ENCODE measurements at regions not wholly inside any gene's neighbourhood (a gene's known extent, or its start where the extent isn't known, plus 50 kb on each side); places are given as distances from the start of the nearest gene placed in this dataset.

GRCh38 chr4:11669156-11669555, 240.5 kb upstream of the HS3ST1 start:
- Mint-ChIP-seq H3K4me1 (ENCODE audit: low read depth, unreplicated experiment) (no peaks in the 10 kb centered on the region), H3K27me3 (ENCODE audit: insufficient read depth, unreplicated experiment) (peaks cover 3% of the 10 kb centered on the region), H3K36me3 (ENCODE audit: insufficient read depth, unreplicated experiment) (no peaks in the 10 kb centered on the region), H3K27ac (ENCODE audit: unreplicated experiment) (no peak overlapping the region), H3K4me3 (ENCODE audit: unreplicated experiment) (no peak overlapping the region), H3K9me3 (ENCODE audit: unreplicated experiment) (no peaks in the 10 kb centered on the region)
- no peak for TF ChIP-seq CTCF (IDR thresholded peaks at IDR 0.05; ENCODE audit: insufficient read depth in 1 of 2, low read depth in 1 of 2, low read length in 1 of 2, severe bottlenecking in 1 of 2, unreplicated experiment in 1 of 2)
- Histone ChIP-seq H3K4me3 (ENCODE audit: low read depth, low read length) (no peak overlapping the region), H3K36me3 (ENCODE audit: control insufficient read depth, insufficient read depth, low read length) (no peaks in the 10 kb centered on the region), H3K4me1 (no peaks in the 10 kb centered on the region), H3K27me3 (replicated peaks; ENCODE audit: control insufficient read depth, insufficient read depth, low read length) (no peaks in the 10 kb centered on the region), H3K9me3 (no peaks in the 10 kb centered on the region)
- DNase-seq = no peak
- POLR2A ChIA-PET = no interaction called here
- BruUV-seq (replicated peaks) = no TSS peak
- CTCF ChIA-PET = no interaction called here
- intact Hi-C loops (cut with micrococcal nuclease; ENCODE audit: unreplicated experiment) = no loop called here

GRCh38 chr4:11663114-11663513, 234.4 kb upstream of the HS3ST1 start:
- Mint-ChIP-seq H3K4me1 (ENCODE audit: low read depth, unreplicated experiment) (no peaks in the 10 kb centered on the region), H3K36me3 (ENCODE audit: insufficient read depth, unreplicated experiment) (no peaks in the 10 kb centered on the region), H3K27me3 (ENCODE audit: insufficient read depth, unreplicated experiment) (peaks cover 3% of the 10 kb centered on the region), H3K4me3 (ENCODE audit: unreplicated experiment) (no peak overlapping the region), H3K27ac (ENCODE audit: unreplicated experiment) (no peak overlapping the region), H3K9me3 (ENCODE audit: unreplicated experiment) (no peaks in the 10 kb centered on the region)
- no peak for TF ChIP-seq CTCF (IDR thresholded peaks at IDR 0.05; ENCODE audit: insufficient read depth in 1 of 2, low read depth in 1 of 2, low read length in 1 of 2, severe bottlenecking in 1 of 2, unreplicated experiment in 1 of 2)
- intact Hi-C loops (cut with micrococcal nuclease; ENCODE audit: unreplicated experiment) = no loop called here
- no peaks in the 10 kb centered on the region for H3K9me3 ChIP-seq
- no peak overlapping the region for H3K4me3 ChIP-seq (ENCODE audit: low read depth, low read length)
- H3K4me1 ChIP-seq = no peaks in the 10 kb centered on the region
- no TSS peak for BruUV-seq (replicated peaks)
- CTCF ChIA-PET = no interaction called here
- POLR2A ChIA-PET = no interaction called here
- DNase-seq = no peak
- no peaks in the 10 kb centered on the region for H3K36me3 ChIP-seq (ENCODE audit: control insufficient read depth, insufficient read depth, low read length)
- H3K27me3 ChIP-seq (replicated peaks; ENCODE audit: control insufficient read depth, insufficient read depth, low read length) = no peaks in the 10 kb centered on the region

GRCh38 chr4:11650801-11651596, 222.3 kb upstream of the HS3ST1 start:
- no peaks in the 10 kb centered on the region for H3K4me1 ChIP-seq
- no peaks in the 10 kb centered on the region for H3K27me3 Mint-ChIP-seq (ENCODE audit: insufficient read depth, unreplicated experiment)
- no peaks in the 10 kb centered on the region for H3K27me3 ChIP-seq (replicated peaks; ENCODE audit: control insufficient read depth, insufficient read depth, low read length)
- H3K4me3 Mint-ChIP-seq (ENCODE audit: unreplicated experiment) = no peak overlapping the region
- H3K4me1 Mint-ChIP-seq (ENCODE audit: low read depth, unreplicated experiment) = no peaks in the 10 kb centered on the region
- POLR2A ChIA-PET = no interaction called here
- no peak for DNase-seq
- no peak overlapping the region for H3K27ac Mint-ChIP-seq (ENCODE audit: unreplicated experiment)
- intact Hi-C loops (cut with micrococcal nuclease; ENCODE audit: unreplicated experiment) = no loop called here
- H3K4me3 ChIP-seq (ENCODE audit: low read depth, low read length) = no peak overlapping the region
- BruUV-seq (replicated peaks) = no TSS peak
- CTCF ChIA-PET = no interaction called here
- no peaks in the 10 kb centered on the region for H3K36me3 ChIP-seq (ENCODE audit: control insufficient read depth, insufficient read depth, low read length)
- H3K9me3 Mint-ChIP-seq (ENCODE audit: unreplicated experiment) = no peaks in the 10 kb centered on the region
- H3K36me3 Mint-ChIP-seq (ENCODE audit: insufficient read depth, unreplicated experiment) = no peaks in the 10 kb centered on the region
- H3K9me3 ChIP-seq = no peaks in the 10 kb centered on the region
- TF ChIP-seq CTCF (IDR thresholded peaks at IDR 0.05; ENCODE audit: insufficient read depth in 1 of 2, low read depth in 1 of 2, low read length in 1 of 2, severe bottlenecking in 1 of 2, unreplicated experiment in 1 of 2) = no peak

Measured in Caco-2 (cell line).